Lower lobe of right lung (tissue), 2 donors: ENCODE measurements at regions not wholly inside any gene's neighbourhood (a gene's known extent, or its start where the extent isn't known, plus 50 kb on each side); places are given as distances from the start of the nearest gene placed in this dataset.
"Not testable (repeated sequence)": the region's sequence is repeated elsewhere in the genome, so short reads cannot be mapped to it uniquely, and the experiment has no call there.

Experiments
- ATAC-seq, 2 donors: fragments of 200-7000 bp; cut with Tn5 transposase; one replicate each; pipeline ENCODE4 v1.9.1; 2020 to 2022; ENCODE audit warnings: mild to moderate bottlenecking in 2 of 2, moderate library complexity in 2 of 2
- DNase-seq: peaks from one replicate; pipeline ENCODE4 v3.0.0-alpha.2; 2020
- H3K27ac ChIP-seq: fragments of 200-600 bp; one replicate; pipeline ENCODE4 v1.8.0; 2022
- H3K27me3 ChIP-seq: fragments of 200-600 bp; one replicate; pipeline ENCODE4 v1.8.0; 2022; ENCODE audit warnings: low read depth
- H3K36me3 ChIP-seq: fragments of 200-600 bp; one replicate; pipeline ENCODE4 v1.8.0; 2022; ENCODE audit warnings: mild to moderate bottlenecking
- H3K4me1 ChIP-seq: fragments of 200-600 bp; one replicate; pipeline ENCODE4 v1.8.0; 2022
- H3K4me3 ChIP-seq: fragments of 200-600 bp; one replicate; pipeline ENCODE4 v1.8.0; 2022; ENCODE audit warnings: mild to moderate bottlenecking
- H3K9me3 ChIP-seq: fragments of 200-600 bp; one replicate; pipeline ENCODE4 v1.8.0; 2022
- intact Hi-C: fragments of 100-400 bp; cut with DNase I; formaldehyde crosslinking; loops from one replicate; pipeline ENCODE4 v1.11.0; 2022
- TF ChIP-seq, protein P1 (sequence below): fragments of 200-600 bp; IDR thresholded peaks from one replicate; pipeline ENCODE4 v1.8.0; 2022; ENCODE audit warnings: antibody characterized with exemption, mild to moderate bottlenecking
- donor health status: DM: no; HTN: yes; CAD: no; lungs with severe emphysema.

DNA sequence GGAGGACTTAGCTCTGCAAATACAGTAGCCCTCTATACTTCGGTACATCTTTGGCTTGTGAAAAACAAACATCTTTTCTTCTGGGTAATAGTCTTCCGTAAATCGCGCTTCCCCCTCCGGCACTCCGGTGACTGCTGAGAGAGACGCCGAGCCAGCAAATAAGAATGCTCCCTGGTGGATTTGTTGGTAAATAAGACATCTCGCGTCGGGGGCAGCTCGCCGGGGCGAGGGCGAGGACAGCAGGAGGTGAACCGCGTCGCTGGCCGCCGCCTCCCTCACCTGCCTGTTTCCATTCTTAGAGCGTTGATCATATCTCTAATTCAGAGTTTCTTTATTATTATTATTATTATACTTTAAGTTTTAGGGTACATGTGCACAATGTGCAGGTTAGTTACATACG lies 117.6 kb downstream of the PMAIP1 start:
- Histone ChIP-seq H3K27me3 (no peaks in the 10 kb centered on the region), H3K4me1 (no peaks in the 10 kb centered on the region), H3K36me3 (no peaks in the 10 kb centered on the region), H3K4me3 (no peak overlapping the region), H3K27ac (no peak overlapping the region), H3K9me3 (no peaks in the 10 kb centered on the region)
- DNase-seq (no peak), ATAC-seq (no peak)
- intact Hi-C loops = no loop called here
- TF ChIP-seq, protein P1, sequence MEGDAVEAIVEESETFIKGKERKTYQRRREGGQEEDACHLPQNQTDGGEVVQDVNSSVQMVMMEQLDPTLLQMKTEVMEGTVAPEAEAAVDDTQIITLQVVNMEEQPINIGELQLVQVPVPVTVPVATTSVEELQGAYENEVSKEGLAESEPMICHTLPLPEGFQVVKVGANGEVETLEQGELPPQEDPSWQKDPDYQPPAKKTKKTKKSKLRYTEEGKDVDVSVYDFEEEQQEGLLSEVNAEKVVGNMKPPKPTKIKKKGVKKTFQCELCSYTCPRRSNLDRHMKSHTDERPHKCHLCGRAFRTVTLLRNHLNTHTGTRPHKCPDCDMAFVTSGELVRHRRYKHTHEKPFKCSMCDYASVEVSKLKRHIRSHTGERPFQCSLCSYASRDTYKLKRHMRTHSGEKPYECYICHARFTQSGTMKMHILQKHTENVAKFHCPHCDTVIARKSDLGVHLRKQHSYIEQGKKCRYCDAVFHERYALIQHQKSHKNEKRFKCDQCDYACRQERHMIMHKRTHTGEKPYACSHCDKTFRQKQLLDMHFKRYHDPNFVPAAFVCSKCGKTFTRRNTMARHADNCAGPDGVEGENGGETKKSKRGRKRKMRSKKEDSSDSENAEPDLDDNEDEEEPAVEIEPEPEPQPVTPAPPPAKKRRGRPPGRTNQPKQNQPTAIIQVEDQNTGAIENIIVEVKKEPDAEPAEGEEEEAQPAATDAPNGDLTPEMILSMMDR = no peak

DNA sequence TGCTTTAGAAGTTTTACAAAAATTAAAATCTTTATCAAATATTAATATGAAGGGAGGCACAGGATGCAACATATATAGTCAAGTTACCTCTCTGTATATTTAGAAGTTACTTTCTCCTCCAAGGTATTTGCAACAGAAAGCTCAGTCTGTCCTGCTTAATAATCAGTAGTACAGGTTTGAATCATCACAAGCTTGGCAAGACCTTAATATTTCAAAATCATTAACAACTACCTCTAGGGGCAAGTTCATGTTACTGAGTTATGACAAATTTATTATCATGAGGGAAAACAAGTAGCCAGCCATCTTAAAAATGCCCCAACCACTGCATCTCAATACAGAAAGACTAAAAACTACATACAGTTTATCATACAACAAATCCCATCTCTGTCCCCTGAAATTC lies 116.0 kb downstream of the PMAIP1 start:
- H3K27ac ChIP-seq, H3K27me3 ChIP-seq, DNase-seq, H3K4me3 ChIP-seq, H3K4me1 ChIP-seq, H3K36me3 ChIP-seq, H3K9me3 ChIP-seq, intact Hi-C loops, ATAC-seq: not testable (repeated sequence)

DNA sequence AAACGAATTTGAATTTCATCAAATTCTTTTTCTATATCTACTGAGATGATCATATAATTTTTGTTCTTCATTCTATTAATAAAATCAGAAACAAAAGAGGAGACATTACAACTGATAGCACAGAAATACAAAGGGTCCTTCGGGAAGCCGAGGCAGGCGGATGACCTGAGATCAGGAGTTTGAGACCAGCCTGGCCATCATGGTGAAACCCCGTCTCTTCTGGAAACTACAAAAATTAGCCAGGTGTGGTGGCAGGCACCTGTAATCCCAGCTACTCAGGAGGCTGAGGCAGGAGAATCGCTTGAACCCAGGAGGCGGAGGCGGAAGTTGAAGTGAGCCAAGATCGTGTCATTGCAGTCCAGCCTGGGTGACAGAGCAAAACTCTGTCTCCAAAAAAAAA lies 113.4 kb downstream of the PMAIP1 start:
- H3K9me3 ChIP-seq, H3K4me3 ChIP-seq, H3K4me1 ChIP-seq, ATAC-seq, DNase-seq, intact Hi-C loops, H3K36me3 ChIP-seq, H3K27me3 ChIP-seq, H3K27ac ChIP-seq: not testable (repeated sequence)

DNA sequence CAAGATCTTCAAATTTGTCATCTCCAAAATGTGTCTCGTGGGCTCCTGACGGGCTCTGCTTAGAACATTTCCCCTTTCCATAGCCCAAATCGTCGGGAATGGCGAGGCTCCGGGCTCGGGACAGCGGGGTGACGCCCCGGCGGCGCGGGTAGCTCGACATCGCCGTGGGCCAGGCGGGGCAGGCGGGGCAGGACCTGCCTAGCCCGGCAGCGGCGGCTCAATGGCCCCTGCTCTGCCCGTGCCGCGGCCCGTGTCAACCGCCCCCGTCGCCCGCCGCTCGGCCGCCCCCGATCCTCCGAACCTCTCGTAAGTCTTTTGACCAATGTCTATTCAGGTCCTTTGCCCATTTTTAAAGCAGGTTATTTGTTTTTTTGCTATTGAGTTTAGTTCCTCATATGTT lies 111.2 kb downstream of the PMAIP1 start:
- intact Hi-C loops = no loop called here
- Histone ChIP-seq H3K4me3 (no peak overlapping the region), H3K9me3 (no peaks in the 10 kb centered on the region), H3K36me3 (no peaks in the 10 kb centered on the region), H3K27ac (no peak overlapping the region), H3K4me1 (no peaks in the 10 kb centered on the region), H3K27me3 (no peaks in the 10 kb centered on the region)
- DNase-seq = no peak
- TF ChIP-seq, protein P1 = no peak
- no peak for ATAC-seq

DNA sequence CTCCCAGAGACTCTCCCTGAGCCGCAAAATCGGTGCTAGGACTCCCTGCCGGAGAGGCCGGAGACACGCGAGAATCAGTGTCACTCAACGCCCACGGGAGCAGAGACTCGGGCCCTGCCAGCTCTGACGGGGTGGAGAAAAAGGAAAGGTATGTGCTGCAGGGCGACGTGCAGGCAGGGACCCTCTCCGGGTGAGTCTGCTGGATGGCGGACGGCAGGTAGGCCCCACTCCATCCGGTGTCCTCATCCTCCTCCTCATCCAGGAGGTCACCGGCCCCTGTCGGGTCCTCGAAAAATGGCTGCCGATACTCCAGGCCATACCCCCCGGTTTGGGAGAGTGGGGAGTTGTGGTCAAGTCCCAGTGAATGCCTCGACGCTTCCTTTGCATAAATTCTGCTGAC lies 110.7 kb downstream of the PMAIP1 start:
- Histone ChIP-seq H3K4me1 (no peaks in the 10 kb centered on the region), H3K36me3 (no peaks in the 10 kb centered on the region), H3K4me3 (no peak overlapping the region), H3K27me3 (no peaks in the 10 kb centered on the region), H3K9me3 (no peaks in the 10 kb centered on the region), H3K27ac (no peak overlapping the region)
- intact Hi-C loops = no loop called here
- DNase-seq (no peak), ATAC-seq (no peak)
- TF ChIP-seq, protein P1 = no peak

DNA sequence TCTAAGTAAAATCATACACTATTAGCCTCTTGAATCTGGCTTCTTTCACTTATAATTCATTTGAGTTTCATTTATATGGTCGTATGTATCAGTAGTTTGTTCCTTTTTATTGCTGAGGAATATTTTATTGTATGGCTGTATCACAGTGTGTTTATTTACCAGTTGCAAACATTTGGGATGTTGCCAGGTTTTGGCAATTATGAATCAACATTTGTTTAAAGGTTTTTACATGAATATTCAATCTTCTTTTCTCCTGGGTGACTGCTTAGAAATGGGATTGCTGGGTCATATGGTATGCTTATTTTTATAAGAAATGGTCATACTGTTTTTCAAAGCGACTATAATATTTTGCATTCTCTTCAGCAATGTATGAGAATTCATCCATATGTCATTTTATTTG lies 107.9 kb downstream of the PMAIP1 start:
- DNase-seq (no peak), ATAC-seq (no peak)
- TF ChIP-seq, protein P1 = no peak
- no peak overlapping the region for H3K27ac ChIP-seq
- H3K36me3 ChIP-seq = no peaks in the 10 kb centered on the region
- H3K27me3 ChIP-seq = no peaks in the 10 kb centered on the region
- intact Hi-C loops = no loop called here
- H3K9me3 ChIP-seq = no peaks in the 10 kb centered on the region
- no peaks in the 10 kb centered on the region for H3K4me1 ChIP-seq
- no peak overlapping the region for H3K4me3 ChIP-seq

DNA sequence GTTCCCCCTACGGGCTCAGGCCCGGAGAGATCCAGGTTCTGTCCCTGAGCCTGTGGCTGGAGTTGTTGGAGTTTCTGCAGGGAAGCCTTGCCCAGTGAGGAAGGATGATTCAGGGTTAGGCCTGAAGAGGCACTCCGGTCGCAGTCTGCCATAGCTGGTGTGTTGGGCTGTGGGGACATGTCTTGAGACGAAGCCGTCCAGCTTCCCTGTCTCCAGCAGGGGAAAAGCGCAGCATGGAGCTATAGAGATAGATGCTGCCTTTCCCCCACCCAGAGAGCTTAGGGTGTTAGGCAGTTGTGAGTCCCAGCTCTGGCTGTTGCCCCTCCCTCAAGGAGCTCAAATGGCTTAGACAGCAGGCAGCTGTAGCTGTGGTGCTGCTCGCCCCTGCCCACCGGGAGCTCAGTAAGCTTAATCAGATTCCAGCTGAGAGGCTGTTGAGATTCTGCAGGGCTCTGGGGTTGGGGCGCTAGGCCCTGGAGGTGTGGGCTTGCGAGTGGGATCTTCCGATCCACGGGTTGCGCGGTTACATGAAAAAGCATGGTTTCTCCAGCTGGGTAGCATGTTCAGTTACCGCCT lies 103.9 kb downstream of the PMAIP1 start:
- DNase-seq = no peak
- ATAC-seq = no peak
- TF ChIP-seq, protein P1 = no peak
- Histone ChIP-seq H3K36me3 (no peaks in the 10 kb centered on the region), H3K9me3 (no peaks in the 10 kb centered on the region), H3K4me1 (no peaks in the 10 kb centered on the region), H3K27me3 (no peaks in the 10 kb centered on the region), H3K4me3 (no peak overlapping the region), H3K27ac (no peak overlapping the region)
- intact Hi-C loops = no loop called here
